Fibroblast of the conjunctiva (primary cell): ENCODE measurements at regions not wholly inside any gene's neighbourhood (a gene's known extent, or its start where the extent isn't known, plus 50 kb on each side); places are given as distances from the start of the nearest gene placed in this dataset.
A peak's percentile ranks its signal among the peaks of the same experiment; 100 is the strongest.

Experiments used
- DNase-seq: peaks from one replicate; pipeline ENCODE4 v3.0.0-alpha.2; 2010; ENCODE audit warnings: low read depth

DNA sequence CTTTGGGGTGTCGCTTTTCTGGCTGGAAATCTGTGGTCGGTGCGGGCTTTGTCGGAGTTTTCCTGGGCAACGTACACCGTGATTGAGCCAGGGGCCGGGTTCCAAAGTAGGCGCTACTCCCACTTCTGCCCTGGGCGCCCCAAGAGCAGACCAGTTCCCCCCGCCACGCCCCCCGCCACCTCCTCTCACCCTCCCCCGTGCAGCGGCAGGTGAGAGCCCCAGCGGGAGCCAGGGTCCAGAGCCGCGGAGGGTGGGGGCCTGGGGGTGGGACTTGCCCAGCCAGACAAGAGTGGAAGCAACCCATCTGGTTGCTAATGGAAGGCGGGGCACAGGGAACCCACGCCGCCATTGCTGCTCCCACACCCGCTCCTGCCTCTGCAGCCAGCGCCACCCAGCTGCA is 2195.9 kb downstream of the PCDH9 start:
- no peak for DNase-seq

GRCh38 chr13:65032825-65033224 is 2197.3 kb downstream of the PCDH9 start:
- no peak for DNase-seq

DNA sequence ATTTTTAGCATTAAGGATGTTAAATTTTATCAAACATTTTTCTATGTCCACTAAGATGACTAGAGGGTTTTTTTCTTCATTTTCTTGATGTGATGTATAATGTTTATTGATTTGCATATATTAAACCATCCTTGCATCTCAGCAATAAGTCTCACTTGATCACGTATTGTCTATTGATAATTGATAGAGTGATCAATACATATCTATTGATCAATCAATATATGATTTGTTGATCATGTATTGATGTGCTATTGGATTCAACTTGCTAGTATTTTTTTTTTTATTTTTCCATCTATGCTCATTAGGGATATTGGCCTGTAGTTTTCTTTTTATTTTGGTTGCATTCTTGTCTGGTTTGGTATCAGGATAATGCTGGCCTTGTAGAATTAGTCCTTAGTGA is 2202.0 kb downstream of the PCDH9 start:
- no peak for DNase-seq

DNA sequence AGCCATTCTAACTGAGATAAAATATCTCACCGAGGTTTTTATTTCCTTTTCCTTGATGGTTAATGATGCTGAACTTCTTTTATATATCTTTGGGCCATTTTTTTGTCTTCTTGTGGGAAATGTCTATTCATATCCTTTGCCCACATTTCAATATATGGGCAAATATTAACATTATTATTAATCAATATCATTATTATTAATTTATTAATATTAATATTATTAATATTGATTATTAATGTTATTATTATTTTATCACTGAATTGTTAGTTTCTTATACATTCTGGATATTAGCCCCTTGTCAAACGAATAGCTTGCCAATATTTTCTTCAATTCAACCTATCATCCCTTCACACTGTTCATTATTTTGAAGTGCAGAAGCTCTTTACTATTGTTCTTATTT is 2203.6 kb downstream of the PCDH9 start:
- no peak for DNase-seq

- no peak for DNase-seq
Observed at GRCh38 chr13:65011378-65011777, 2218.8 kb downstream of the PCDH9 start.

- no peak for DNase-seq
Observed at GRCh38 chr13:64997438-64997837, 2232.7 kb downstream of the PCDH9 start.

DNA sequence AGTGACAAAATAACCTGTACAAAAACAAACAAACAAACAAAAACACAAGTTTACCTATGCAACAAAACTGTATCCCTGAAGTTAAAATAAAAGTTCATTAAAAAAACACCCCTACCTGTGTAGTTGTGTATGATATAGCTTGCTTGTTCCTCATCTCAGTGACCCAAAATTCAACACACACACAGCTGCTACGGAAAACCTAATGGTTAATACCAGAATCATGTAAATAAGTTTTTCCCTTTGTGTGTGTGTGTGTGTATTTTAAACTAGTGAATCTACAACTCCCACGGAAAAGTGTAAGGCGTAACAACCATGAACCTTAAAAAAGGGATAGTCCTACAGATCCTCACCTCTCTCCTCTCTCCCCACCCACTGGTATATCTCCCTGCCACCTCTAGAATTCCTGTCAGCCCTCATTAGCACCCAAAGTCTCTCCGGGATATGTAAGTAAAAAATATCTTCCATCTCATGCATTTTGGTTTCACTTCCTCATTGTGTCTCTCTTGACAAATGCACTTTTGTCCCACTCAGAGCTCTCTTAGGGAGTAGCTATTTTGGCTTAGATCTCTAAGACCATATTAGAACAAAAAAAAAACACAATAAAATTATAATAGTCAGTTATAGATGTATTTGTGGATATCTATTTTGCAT is 2236.5 kb downstream of the PCDH9 start:
- DNase-seq = no peak

DNA sequence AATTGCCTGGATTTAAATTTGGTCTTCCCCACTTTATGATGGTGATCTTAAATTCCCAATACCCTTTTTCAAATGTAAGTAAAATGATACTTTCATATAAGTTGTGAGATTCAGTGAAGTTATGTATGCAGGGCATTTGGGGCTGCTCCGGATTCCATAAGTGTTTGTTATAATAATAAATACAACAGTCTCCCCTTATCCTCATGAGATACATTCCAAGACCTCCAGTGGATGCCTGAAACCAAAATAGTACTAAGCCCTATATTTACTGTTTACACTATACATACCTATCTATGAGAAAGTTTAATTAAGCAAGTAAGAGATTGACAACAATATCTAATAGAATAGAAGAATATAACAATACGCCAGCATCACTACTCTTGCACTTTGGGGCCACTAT is 2237.8 kb downstream of the PCDH9 start:
- no peak for DNase-seq

GRCh38 chr13:64985075-64985474 is 2245.1 kb downstream of the PCDH9 start:
- DNase-seq = no peak

- no peak for DNase-seq
Observed at GRCh38 chr13:64962404-64962803, 2267.7 kb downstream of the PCDH9 start.

GRCh38 chr13:64959276-64959675 is 2270.9 kb downstream of the PCDH9 start:
- DNase-seq = no peak

- no peak for DNase-seq
Observed at GRCh38 chr13:64958106-64958505, 2272.0 kb downstream of the PCDH9 start.

DNA sequence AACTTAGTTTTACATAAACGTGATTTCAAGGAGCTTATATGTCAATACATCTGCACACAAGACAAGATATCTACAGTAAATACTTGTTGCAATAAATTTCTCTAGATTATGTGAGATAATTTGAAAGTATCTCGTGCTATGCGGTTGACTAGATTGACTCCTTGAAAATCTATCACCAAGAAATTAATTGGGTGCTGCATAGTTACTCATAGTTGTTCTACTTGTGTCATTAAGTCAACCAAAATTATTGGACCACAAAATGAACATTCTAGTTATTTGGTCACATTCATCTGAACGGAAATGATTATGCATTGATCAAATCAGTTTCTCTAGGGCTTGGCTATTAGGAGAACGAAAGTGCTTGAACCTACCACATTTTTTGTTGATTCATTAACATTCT is 2291.5 kb downstream of the PCDH9 start:
- DNase-seq = no peak

DNA sequence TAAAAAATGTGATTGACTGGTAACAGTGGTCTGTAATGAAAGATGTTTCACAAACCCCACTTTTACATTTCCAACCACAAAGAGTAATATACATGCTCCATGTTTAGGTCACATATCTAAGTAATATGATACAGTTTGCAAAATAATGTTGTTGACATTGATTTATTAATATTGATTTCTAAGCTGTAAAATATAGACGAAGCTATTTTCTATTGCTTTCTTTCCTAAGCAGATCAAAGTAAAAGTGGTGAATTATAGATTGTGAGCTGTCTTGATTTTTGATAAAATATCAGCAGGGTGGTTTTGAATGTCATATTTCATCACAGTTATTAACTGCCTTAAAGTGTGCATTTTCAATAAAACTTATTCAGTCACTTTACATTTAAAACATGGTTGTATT is 2292.8 kb downstream of the PCDH9 start:
- DNase-seq = no peak

GRCh38 chr13:64936879-64937278 is 2293.3 kb downstream of the PCDH9 start:
- no peak for DNase-seq

GRCh38 chr13:64935441-64935840 is 2294.7 kb downstream of the PCDH9 start:
- no peak for DNase-seq

GRCh38 chr13:64934569-64935362 is 2295.4 kb downstream of the PCDH9 start:
- no peak for DNase-seq

GRCh38 chr13:64930636-64931035 is 2299.5 kb downstream of the PCDH9 start:
- DNase-seq = no peak

DNA sequence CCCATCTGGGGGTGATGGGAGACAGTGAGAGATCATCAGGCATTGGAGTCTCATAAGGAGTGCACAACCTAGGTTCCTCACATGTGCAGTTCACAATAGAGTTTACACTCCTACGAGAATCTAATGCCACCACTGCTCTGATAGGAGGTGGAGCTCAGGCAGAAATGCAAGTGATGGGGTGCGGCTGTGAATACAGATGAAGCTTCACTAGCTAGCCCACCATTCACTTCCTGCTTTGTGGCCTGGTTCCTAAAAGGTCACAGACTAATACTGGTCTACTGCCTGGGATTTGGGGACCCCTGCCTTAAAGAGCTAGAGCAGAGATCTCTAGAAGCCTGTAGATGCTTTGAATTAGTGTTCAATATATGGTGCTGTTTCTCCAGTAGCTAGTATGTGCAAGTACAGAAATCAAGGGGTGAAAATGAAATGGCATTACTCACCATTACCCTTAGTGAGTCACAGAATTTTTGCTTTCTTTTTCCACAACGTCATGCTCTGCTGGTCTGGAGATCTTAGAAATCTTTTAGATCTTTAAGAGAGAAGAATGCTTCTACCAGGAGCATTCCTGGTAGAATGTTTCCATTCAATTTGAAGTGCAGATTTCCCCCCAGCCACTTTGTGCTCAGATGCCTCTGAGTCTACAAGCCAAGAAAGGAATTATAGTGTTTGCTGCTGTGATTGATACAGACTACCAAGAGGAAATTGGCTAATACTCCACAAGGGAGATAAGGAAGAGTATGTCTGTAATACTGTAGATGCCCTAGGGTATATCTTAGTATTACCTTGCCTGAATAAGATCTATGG is 2301.2 kb downstream of the PCDH9 start:
- peak; percentile 49 for DNase-seq

DNA sequence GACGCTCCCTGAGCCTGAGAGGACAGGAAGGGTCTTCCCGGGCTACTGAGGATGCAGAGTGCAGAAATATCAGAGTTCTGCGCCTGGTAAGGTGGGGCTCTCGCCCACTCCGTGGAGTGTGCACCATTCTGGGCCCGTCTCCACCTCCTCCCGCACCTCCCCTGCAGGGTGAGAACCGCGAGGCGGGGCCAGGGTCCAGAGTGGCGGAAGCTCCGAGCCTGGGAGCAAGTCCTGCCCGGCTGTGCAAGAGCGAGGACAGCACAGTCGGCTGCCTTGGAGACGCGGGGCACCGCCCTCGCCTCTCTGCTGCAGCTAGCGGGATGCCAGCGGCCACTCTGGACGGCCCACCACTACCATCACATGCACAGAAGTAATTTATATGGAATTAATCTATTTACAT is 2304.4 kb downstream of the PCDH9 start:
- DNase-seq = no peak

DNA sequence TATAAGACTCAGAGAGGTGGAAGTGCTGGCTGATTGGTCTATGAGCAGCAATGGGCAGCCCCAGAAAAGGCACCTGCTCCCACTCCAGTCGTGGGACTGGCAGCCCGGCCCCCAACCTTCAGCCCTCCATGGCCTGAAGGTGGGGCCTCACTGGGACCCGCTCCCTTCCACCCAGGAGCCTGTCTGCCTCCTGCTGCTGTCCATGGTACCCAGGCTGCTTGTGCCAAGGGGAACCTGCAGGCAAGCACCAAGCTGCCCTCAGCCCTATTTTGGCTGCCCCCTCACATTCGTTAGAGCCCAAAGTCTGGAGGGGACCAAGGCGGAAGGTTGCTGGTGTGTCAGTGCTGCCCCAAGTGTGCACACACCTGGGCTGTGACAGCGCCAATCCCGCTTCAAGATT is 2304.9 kb downstream of the PCDH9 start:
- no peak for DNase-seq

DNA sequence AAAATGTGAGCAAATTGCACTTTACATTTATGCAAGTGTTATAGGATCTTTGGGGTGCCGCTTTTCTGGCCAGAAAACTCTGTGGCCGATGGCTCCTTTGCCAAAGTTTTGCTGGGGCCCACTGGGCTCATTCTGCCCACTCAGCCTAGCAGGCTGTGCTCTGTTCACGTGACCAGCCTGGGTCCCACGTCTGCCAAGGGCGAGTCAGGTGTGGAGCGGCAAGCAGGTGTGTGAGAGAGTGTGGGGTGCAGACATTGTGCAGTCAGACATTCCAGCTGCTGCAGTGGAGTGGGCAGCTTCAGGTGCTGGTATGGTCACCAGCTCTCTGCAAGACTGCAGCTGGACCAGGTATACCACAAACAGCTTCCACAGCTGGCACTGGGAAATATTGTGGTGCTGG is 2305.7 kb downstream of the PCDH9 start:
- no peak for DNase-seq

DNA sequence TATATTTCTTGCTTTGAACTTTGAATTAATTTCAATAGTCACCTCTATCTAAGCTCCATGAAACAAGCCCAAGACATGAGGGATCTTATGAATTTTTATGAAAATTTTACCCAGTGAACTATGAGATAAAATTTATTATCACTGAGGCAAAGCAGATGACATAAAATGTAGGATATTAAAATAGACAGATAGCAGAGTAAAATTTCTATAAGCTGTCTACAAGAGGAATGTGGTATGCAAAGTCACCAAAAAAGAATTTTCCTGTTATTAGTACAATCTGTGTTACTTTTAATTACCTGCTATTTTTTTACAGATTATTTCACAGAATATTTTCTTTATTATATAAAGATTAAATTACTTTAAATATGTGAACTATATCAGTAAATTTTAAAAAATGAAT is 2312.6 kb downstream of the PCDH9 start:
- no peak for DNase-seq
